H9 (cell line): ENCODE measurements at regions not wholly inside any gene's neighbourhood (a gene's known extent, or its start where the extent isn't known, plus 50 kb on each side); places are given as distances from the start of the nearest gene placed in this dataset.

Experiments used
- DNase-seq: peaks from one replicate; pipeline ENCODE4 v3.0.0-alpha.2; 2017
- H2AFZ ChIP-seq: one replicate; pipeline ENCODE4 v1.6.1; 2013; ENCODE audit warnings: mild to moderate bottlenecking, low read length, control low read depth, moderate library complexity
- H2AK5ac ChIP-seq: 2 replicates; pipeline ENCODE4 v1.6.1; 2013; ENCODE audit warnings: low read length, control low read depth, mixed read lengths; ENCODE audit not compliant: insufficient read length
- H2BK120ac ChIP-seq: one replicate; pipeline ENCODE4 v1.6.1; 2013; ENCODE audit warnings: low read depth, mild to moderate bottlenecking, low read length, control low read depth, inconsistent platforms; ENCODE audit not compliant: poor library complexity, severe bottlenecking
- H2BK12ac ChIP-seq: 2 replicates; pipeline ENCODE4 v1.6.1; 2013; ENCODE audit warnings: low read length, control low read depth, mixed read lengths, low read depth; ENCODE audit not compliant: insufficient read length
- H2BK15ac ChIP-seq: 2 replicates; pipeline ENCODE4 v1.6.1; 2013; ENCODE audit warnings: low read depth, low read length, control low read depth
- H2BK20ac ChIP-seq: one replicate; pipeline ENCODE4 v1.6.1; 2013; ENCODE audit warnings: low read depth, mild to moderate bottlenecking, low read length, control low read depth, inconsistent platforms; ENCODE audit not compliant: poor library complexity, severe bottlenecking
- H2BK5ac ChIP-seq: 2 replicates; pipeline ENCODE4 v1.6.1; 2013; ENCODE audit warnings: low read length, control low read depth, mixed read lengths; ENCODE audit not compliant: insufficient read length
- H3K14ac ChIP-seq: 2 replicates; pipeline ENCODE4 v1.6.1; 2013; ENCODE audit warnings: low read length, control low read depth; ENCODE audit not compliant: insufficient read depth
- H3K18ac ChIP-seq: 2 replicates; pipeline ENCODE4 v1.6.1; 2013; ENCODE audit warnings: low read depth, mild to moderate bottlenecking, mixed read lengths, low read length, control low read depth; ENCODE audit not compliant: insufficient read length
- H3K23ac ChIP-seq: 2 replicates; pipeline ENCODE4 v1.6.1; 2013; ENCODE audit warnings: low read length, control low read depth, mixed read lengths, low read depth; ENCODE audit not compliant: insufficient read length
- H3K23me2 ChIP-seq: 2 replicates; pipeline ENCODE4 v1.6.1; 2013; ENCODE audit warnings: low read depth, mild to moderate bottlenecking, mixed read lengths, low read length, control low read depth; ENCODE audit not compliant: insufficient read length, poor library complexity, severe bottlenecking
- H3K27ac ChIP-seq: 2 replicates; pipeline ENCODE4 v1.5.1; 2013; ENCODE audit warnings: low read length, control low read depth, mixed read lengths, low read depth; ENCODE audit not compliant: insufficient read length
- H3K27me3 ChIP-seq: 2 replicates; pipeline ENCODE4 v1.6.1; 2013; ENCODE audit warnings: low read length, control low read depth, inconsistent platforms; ENCODE audit not compliant: insufficient read depth
- H3K4ac ChIP-seq: 2 replicates; pipeline ENCODE4 v1.6.1; 2013; ENCODE audit warnings: low read depth, mild to moderate bottlenecking, control low read depth, inconsistent platforms, low read length, moderate library complexity
- H3K4me1 ChIP-seq: 2 replicates; pipeline ENCODE4 v1.6.1; 2013; ENCODE audit warnings: low read length, control low read depth, inconsistent platforms; ENCODE audit not compliant: insufficient read depth
- H3K4me2 ChIP-seq: 2 replicates; pipeline ENCODE4 v1.6.1; 2013; ENCODE audit warnings: low read length, control low read depth, mixed read lengths; ENCODE audit not compliant: insufficient read length, insufficient read depth
- H3K56ac ChIP-seq: 2 replicates; pipeline ENCODE4 v1.6.1; 2013; ENCODE audit warnings: low read depth, mild to moderate bottlenecking, mixed read lengths, low read length, control low read depth; ENCODE audit not compliant: insufficient read length
- H3K79me1 ChIP-seq: 2 replicates; pipeline ENCODE4 v1.6.1; 2013; ENCODE audit warnings: low read depth, mild to moderate bottlenecking, moderate library complexity, low read length, control low read depth, inconsistent platforms; ENCODE audit not compliant: insufficient read depth, poor library complexity, severe bottlenecking
- H3K79me2 ChIP-seq: 2 replicates; pipeline ENCODE4 v1.6.1; 2013; ENCODE audit warnings: low read length, control low read depth, inconsistent platforms; ENCODE audit not compliant: insufficient read depth
- H3K9ac ChIP-seq: 2 replicates; pipeline ENCODE4 v1.6.1; 2013; ENCODE audit warnings: low read length, control low read depth, mixed read lengths; ENCODE audit not compliant: insufficient read length; ENCODE audit errors: extremely low read depth
- H3K9me3 ChIP-seq: one replicate; pipeline ENCODE4 v1.6.1; 2013; ENCODE audit warnings: low read depth, low read length, inconsistent platforms; ENCODE audit not compliant: control insufficient read depth
- H3T11ph ChIP-seq: one replicate; pipeline ENCODE4 v1.6.1; 2013; ENCODE audit warnings: mild to moderate bottlenecking, low read length, control low read depth, inconsistent platforms
- H4K20me1 ChIP-seq: one replicate; pipeline ENCODE4 v1.6.1; 2013; ENCODE audit not compliant: control insufficient read depth, insufficient read length, insufficient read depth
- H4K5ac ChIP-seq: 2 replicates; pipeline ENCODE4 v1.6.1; 2013; ENCODE audit warnings: low read depth, mild to moderate bottlenecking, mixed read lengths, low read length, control low read depth; ENCODE audit not compliant: insufficient read length
- H4K8ac ChIP-seq: replicated peaks from 2 replicates; pipeline ENCODE4 v1.6.1; 2013; ENCODE audit warnings: low read length, control low read depth, mixed read lengths, low read depth; ENCODE audit not compliant: insufficient read length
- H4K91ac ChIP-seq: 2 replicates; pipeline ENCODE4 v1.6.1; 2013; ENCODE audit warnings: low read depth, mild to moderate bottlenecking, moderate library complexity, mixed read lengths, low read length, control low read depth; ENCODE audit not compliant: insufficient read length
- H3K27ac Mint-ChIP-seq, 3 experiments: 2 replicates in 2 of 3; 3 replicates in 1 of 3; pipeline ENCODE4 v1.8.0; 2020 to 2021; ENCODE audit warnings: mixed read lengths in 3 of 3, mild to moderate bottlenecking in 1 of 3, moderate library complexity in 1 of 3
- H3K27me3 Mint-ChIP-seq: 2 replicates; pipeline ENCODE4 v1.8.0; 2021; ENCODE audit warnings: low read depth, mild to moderate bottlenecking, moderate library complexity, mixed read lengths
- H3K36me3 Mint-ChIP-seq, 3 experiments: 2 replicates in 2 of 3; 3 replicates in 1 of 3; pipeline ENCODE4 v1.8.0; 2020 to 2021; ENCODE audit warnings: low read depth in 3 of 3, mixed read lengths in 3 of 3; ENCODE audit not compliant: insufficient read depth in 1 of 3
- H3K4me1 Mint-ChIP-seq, 2 experiments: 2 replicates each; pipeline ENCODE4 v1.8.0; 2020; ENCODE audit warnings: mixed read lengths in 2 of 2
- H3K4me3 Mint-ChIP-seq, 2 experiments: 2 replicates in 1 of 2; 3 replicates in 1 of 2; pipeline ENCODE4 v1.8.0; 2020 to 2021; ENCODE audit warnings: mild to moderate bottlenecking in 2 of 2, mixed read lengths in 2 of 2, moderate library complexity in 1 of 2
- H3K9me3 Mint-ChIP-seq, 2 experiments: 2 replicates in 1 of 2; 3 replicates in 1 of 2; pipeline ENCODE4 v1.8.0; 2020; ENCODE audit warnings: mild to moderate bottlenecking in 2 of 2, mixed read lengths in 2 of 2, moderate library complexity in 1 of 2
- CTCF ChIP-seq: fragments of 200-600 bp; sonication (generic); conservative IDR thresholded peaks from 3 replicates; pipeline ENCODE4 v1.8.0; 2021; ENCODE audit warnings: antibody characterized with exemption, mild to moderate bottlenecking
- WGBS: extraction: QIAGEN DNeasy Blood & Tissue Kit; methylation state at CpG from one replicate; pipeline ENCODE4 v1.1.7; 2013; ENCODE audit warnings: missing lambda C conversion rate, low lambda C conversion rate, mixed read lengths; ENCODE audit not compliant: insufficient read length; ENCODE audit errors: extremely low coverage; 5-methylcytosine and 5-hydroxymethylcytosine counted together

DNA sequence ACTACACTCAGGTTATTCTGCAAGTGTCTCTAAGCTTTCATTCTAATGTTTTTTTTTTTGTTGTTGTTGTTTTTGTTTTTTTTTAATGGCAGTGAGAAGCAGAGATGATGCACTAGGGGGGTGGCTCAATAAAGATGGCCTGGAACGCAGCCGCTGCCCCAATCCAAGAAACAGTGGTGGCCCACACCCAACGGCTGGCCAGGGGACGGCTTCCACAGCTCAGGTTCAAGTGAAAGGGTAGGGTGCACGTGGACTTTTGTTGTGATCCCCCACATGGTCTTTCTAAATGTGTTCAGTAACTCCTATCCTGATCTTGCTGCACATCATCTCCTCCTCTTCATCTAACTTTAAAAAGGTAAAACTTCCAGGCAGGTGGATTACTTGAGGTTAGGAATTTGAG, 190.1 kb downstream of the NDUFA10 start:
- no CpG with 5 or more reads among the region's 5 CpGs for WGBS

More for the DNA sequence above, 190.1 kb downstream of the NDUFA10 start:
- no peak overlapping the region for H3K4me2 ChIP-seq
- Mint-ChIP-seq H3K27me3 (peaks cover 9% of the 10 kb centered on the region), H3K9me3 (peaks cover 0 to 2% of the 10 kb centered on the region in 2 experiments; a peak in 3 of 5 replicates), H3K36me3 (peaks cover 0 to 4% (median 0%) of the 10 kb centered on the region in 3 experiments; a peak in 1 of 7 replicates), H3K4me1 (peaks cover 16 to 17% of the 10 kb centered on the region in 2 experiments), H3K27ac (no peak overlapping the region), H3K4me3 (no peak overlapping the region)
- DNase-seq, result no peak
- H3K79me2 ChIP-seq, result no peaks in the 10 kb centered on the region
- TF ChIP-seq CTCF, result no peak
- H3K27me3 ChIP-seq, result no peaks in the 10 kb centered on the region
- peaks cover 2% of the 10 kb centered on the region; the same call in 1 of the 2 replicates for H3K4me1 ChIP-seq
- no peak overlapping the region for H3T11ph ChIP-seq
- no peak overlapping the region for H4K91ac ChIP-seq
- H2BK12ac ChIP-seq, result no peak overlapping the region
- H3K23ac ChIP-seq, result no peak overlapping the region
- no peak overlapping the region for H2BK5ac ChIP-seq
- no peak overlapping the region for H4K5ac ChIP-seq
- no peak overlapping the region for H2AFZ ChIP-seq
- H2BK15ac ChIP-seq, result no peak overlapping the region
- H2BK20ac ChIP-seq, result no peak overlapping the region
- no peak overlapping the region for H3K27ac ChIP-seq
- no peak overlapping the region for H3K14ac ChIP-seq
- no peak overlapping the region for H3K9ac ChIP-seq
- no peaks in the 10 kb centered on the region for H3K23me2 ChIP-seq
- no peak overlapping the region for H3K18ac ChIP-seq
- no peak overlapping the region for H3K56ac ChIP-seq
- no peaks in the 10 kb centered on the region for H3K9me3 ChIP-seq
- no peaks in the 10 kb centered on the region for H4K20me1 ChIP-seq
- no peak overlapping the region for H3K4ac ChIP-seq
- H4K8ac ChIP-seq, result no peak overlapping the region
- H2AK5ac ChIP-seq, result no peak overlapping the region
- H3K79me1 ChIP-seq, result no peaks in the 10 kb centered on the region
- no peak overlapping the region for H2BK120ac ChIP-seq
